GM19452 (cell line): ENCODE measurements at regions not wholly inside any gene's neighbourhood (a gene's known extent, or its start where the extent isn't known, plus 50 kb on each side); places are given as distances from the start of the nearest gene placed in this dataset.

Experiments
- ATAC-seq: cut with Tn5 transposase; IDR thresholded peaks from one replicate; pipeline ENCODE4 v1.9.1; 2021; ENCODE audit not compliant: unreplicated experiment

DNA sequence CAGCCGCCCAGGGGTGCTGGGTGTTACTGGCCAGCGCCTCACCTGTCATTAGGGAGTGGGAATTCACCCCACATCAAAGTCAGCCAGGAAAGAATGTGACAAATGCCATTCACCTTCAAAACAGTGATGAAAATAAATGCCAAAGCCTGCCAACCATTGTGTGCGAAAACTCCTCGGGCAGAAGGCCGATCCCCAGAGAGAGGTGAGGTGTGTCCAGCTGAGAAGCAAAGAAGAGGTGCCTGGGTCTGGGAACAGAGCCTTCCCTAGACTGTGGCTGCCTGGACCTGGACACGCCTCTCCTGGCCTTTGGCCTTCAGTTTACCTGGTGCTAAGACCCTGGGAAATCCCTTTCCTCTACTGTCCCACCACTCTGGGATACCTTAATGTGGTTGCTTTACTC is 142.7 kb downstream of the CYP26B1 start:
- no peak for ATAC-seq

DNA sequence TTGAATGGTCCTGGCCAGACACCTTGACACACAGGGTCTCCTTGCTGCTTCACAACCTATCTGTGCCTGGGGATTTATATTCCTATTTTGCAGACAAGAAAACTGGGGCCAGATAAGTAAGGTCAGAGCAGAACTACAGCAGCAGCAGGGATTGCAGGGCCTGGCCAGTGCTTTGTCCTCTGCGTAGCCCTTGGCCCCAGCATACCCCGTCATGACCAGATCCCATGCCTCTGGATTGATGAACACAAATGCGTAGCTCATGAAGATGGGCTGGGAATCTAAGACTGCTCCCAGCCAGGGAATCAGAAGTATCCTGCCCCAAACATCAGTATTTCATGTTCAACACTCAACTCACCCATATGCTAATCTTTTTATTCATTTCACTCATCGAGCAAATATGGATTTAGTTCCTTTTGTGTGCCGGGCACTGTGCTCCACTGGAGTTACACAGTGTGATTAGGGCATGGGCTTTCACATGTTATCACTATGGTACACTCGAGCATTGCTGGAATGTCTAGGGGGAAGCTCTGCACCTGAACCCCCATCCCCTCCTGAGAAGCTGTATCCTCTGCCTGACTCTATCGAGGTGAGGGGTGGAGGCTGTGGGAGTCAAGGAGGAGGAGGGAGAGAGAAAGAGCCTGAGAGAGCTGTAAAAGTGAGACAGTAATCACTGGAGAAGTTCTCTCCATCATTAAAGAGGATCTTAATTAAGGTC is 143.3 kb downstream of the CYP26B1 start:
- ATAC-seq: no peak

DNA sequence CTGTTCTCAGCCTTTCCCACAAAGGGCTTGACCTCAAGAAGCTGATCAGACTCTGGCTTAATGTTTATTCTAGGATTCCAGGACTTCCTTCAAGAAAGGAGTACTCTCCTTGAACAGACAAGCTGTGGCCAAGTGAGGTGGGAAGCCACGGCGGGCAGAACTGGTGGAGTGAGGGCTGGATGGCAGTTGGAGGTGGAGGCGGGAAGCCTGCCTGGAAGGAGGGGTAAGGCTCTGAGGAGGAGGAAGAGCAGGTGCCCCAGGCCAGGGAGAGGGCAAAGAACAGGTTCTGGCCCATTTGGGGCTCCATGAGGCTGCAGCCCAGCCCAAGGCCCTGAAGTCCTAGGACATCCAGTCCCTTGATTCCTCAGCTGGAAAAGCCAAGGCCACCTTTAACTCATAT is 143.9 kb downstream of the CYP26B1 start:
- no peak for ATAC-seq

DNA sequence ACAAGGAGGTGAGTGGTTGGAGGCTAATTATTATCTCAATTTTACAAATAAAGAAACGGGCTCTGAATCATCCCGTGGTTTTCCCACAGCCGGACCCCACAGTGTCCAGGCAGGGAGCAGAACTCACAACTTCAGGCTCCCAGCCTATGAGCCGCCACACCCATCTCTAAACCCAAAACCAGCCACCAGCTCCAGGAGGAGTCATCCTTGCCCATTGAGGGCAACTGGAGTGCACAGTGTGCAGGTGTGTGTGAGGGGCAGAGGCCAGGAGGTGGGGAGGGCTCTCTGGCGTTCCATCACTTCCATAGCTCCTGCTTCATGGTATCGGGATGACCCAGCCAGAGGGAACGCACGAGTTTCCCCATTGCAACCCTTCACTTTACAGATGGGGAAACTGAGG is 144.5 kb downstream of the CYP26B1 start:
- no peak for ATAC-seq

DNA sequence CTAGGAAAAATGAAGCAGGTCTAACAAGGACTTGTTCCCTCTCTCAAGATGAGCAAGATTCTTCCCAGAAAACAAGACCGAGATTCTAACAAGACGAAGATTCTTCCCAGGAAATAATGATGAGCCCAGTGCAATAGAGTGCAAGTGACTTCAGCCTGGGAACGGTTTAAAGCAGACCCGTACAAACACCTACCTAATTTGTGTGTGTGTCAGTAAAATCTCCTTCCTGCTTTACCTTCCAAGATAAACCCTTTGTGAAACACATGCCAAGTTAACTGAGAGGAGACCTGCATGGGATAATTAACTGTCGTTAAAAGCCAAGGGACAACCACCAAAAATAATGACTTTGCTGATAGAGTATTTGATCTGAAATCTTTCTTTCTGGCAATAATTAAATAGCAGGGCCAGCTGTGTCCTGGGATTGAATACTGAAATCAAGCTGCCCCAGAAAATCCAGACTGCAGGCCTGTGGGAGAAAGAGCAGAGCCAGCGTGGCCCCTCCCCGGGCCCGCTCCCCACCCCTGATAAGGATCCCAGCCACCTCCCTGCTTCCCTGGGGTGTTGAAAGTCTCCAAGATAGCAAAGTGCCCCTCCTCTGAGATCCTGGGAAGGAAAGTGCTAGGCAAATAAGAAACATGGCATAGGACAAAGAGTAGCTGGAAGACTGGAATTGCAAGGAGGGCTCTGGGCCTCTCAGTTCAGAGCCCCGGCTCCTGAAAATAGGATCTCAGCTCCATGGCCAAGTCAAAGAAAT is 145.5 kb downstream of the CYP26B1 start:
- ATAC-seq: no peak

DNA sequence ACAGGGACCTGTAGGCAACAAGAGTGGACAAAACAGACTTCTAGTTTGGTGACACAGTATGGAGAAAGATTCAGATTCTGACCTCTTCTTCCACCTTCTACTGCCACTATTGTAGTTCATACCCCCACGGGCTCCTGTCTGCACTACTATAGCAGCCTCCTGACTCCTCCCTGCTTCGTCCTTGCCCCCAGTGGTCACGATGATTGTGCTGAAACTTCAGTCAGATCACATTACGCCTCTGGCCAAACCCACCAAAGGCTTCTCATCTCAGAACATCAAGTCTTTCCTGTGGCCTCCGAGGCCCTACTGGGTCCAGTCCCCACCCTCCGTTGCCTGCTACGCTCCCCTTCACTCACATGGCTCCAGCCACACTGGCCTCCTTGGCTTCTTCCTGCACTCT is 147.6 kb downstream of the CYP26B1 start:
- ATAC-seq: no peak

DNA sequence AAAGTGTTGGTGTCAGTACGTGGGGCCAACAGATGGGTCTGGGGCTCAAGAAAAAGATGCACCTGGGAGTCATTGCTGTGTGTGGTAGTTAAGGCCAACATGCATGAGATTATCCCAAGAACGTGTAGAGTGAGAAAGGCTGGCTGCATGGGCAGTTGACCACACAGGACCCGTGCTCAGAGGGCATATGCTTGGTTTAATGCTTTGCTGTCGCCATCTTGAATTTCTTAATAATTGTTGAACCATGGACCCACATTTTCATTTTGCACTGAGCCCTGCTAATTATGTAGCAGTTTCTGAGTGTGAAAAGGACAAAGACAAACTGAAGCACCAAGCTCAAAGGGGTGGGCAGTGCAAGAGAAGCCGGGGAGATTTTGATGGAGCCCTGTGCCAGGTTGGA is 148.1 kb downstream of the CYP26B1 start:
- no peak for ATAC-seq

DNA sequence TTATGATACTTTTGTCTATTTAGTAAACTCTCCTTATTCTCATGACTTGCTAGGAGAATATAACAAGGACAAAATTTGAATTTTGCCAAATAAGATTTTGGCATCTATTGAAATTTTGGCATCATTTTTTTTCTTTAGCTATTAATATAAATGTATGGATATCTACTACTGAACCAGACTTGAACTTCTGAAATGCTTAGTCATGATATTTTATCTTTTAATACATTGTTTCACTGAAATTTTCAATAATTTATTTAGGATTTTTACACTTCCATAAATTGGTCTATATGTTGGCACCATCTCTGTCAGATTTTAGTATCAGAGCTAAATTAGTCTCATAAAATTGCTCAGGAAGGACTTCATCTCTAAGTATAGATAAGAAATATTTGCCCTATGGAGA is 149.8 kb downstream of the CYP26B1 start:
- ATAC-seq: no peak

DNA sequence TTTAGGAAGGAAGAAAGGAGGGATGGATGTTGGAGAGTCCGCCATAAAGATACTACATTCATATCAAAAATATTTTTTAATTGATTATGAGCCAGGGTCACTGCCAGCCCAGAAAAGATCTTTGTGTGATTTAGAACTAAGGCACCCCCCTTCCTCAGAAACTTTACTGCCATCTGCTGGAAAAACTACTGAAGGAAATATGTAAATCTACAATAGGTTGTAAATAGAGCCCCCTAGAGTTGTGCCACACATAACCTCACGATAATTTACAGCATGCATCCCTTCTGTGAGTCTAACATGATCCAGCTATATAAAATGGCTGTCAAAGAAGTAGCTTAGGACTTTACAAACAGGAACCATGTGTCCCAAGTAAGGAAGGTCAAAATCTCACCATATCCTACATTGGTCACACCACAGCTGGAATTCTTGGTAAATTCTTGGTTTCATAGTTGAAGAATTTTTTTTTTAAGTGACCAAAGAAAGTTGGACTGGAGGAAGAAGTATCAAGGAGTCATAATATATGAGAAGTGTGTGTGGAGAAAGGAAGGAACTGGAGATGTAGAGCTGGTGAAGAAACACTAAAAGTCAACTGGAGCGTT is 152.5 kb downstream of the CYP26B1 start:
- no peak for ATAC-seq

DNA sequence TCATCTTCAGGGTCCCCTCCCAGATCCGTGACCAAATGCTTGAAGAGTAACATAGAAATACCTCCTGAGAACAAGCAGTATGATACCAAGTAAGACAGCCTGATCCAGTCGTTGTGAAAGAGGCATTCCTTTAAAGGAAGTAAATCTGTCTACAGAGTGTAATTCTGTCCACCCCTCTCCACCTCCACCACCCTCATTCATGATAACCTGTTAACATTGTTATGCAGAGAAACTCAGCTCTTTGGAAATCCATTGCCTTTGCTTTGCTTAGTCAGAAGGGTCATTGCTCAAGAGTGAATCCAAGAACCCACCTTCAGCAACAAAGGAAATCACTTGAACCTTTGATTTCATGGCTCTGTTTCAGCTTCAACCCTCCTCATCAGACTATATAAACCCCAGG is 155.6 kb downstream of the CYP26B1 start:
- no peak for ATAC-seq

DNA sequence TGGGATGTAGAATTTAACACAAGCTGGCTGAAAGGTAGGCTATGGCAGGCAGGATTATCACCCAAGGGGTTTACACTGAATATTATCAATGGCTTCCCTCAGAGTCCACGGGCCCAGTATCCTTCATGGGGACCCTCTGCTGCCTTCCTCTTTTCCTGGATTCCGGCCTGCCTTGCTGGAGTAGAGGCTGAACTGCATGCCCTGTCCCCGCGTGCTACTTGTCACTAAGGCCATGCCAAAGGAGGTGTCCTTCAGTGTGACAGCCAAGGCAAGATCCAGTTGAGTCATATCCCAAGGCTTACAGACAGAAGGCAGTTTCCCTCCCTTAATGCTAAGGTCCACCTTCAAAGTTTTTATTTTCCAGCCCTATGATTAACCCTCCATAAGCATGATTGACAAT is 156.3 kb downstream of the CYP26B1 start:
- no peak for ATAC-seq

DNA sequence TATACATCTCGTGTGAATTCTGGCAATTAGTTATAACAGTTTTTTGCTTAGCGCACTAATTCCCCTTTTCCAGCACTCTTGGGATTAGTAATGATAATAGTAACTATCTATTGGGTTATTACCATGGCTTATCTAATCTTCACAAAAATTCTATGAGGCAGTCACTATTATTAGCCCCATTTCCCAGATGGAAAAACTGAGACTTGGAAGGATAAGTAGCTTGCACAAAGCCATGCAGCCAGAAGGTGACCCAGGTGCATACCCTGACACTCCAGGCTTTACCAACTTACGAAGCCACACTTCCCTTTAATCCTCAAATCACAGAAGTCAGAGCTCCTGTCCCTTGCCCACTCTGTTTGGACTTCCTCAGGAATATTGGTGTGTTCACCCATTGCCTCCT is 156.8 kb downstream of the CYP26B1 start:
- no peak for ATAC-seq

DNA sequence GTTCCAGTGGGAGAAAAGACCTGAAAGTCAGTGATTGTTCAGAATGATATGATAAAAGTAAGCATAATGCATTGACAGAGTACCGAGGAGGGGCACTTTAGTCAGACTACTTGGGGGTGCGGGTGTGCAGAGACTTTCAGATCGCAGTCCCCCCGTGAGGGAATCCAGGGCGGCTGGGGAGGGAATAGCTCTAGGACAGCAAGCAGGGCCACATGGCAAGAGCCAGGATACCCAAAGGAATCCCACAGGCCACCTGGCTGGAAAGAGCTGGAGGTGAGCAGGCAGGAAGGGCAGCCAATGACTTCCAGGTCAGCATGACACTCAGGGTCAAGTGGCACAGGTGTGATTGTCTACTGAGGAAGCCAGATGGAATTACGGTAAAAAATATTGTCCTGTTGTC is 157.5 kb downstream of the CYP26B1 start:
- ATAC-seq: no peak

DNA sequence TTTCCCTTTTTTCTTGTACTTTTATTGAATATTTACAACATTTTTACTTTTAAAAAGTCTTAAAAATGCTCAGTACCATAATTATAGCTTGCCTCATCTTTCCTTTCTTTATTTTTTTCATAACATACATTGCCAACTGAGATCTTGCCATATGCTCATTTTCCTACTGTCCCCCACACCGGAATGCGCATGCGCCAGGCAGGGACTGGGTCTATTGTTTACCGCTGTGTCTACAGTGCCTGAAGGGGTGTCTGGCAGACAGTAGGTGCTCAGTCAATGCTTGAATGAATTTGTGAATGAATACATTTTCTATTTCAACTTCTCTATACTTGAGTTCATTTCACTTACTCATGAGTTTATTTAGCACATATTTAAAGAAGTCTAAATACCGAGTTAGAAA is 158.0 kb downstream of the CYP26B1 start:
- no peak for ATAC-seq

DNA sequence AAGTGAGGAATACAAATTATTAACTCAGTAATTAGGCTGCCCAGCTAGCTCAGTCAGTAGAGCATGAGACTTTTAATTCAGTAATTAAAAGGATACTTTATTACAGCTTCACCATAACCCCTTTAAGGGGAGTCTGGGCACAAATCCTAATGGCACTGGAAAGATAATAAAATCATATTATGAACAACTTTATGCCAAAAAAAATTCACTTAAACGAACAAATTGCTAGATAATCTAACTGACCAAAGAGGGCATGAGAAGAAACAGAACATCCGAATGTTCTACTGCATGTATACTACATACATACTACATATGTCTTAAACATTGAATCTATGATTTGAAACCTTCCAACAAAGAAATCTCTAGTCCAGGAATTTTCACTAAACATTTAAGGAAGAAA is 159.5 kb downstream of the CYP26B1 start:
- no peak for ATAC-seq

DNA sequence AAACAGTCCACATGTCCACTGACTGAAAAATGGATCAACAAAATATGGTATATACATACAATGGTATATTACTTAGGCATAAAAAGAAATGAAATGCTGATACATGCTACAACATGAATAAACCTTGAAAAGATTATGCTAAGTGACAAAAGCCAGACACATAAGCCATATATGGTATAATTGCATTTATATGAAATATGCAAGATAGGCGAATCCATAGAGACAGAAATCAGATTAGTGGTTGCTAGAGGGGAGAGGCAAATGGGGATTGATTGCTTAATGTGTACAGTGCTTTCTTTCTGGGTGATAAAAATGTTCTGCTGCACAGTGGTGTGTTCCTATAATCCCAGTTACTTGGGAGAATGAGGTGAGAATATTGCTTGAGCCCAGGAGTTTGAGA is 171.0 kb downstream of the CYP26B1 start:
- no peak for ATAC-seq

DNA sequence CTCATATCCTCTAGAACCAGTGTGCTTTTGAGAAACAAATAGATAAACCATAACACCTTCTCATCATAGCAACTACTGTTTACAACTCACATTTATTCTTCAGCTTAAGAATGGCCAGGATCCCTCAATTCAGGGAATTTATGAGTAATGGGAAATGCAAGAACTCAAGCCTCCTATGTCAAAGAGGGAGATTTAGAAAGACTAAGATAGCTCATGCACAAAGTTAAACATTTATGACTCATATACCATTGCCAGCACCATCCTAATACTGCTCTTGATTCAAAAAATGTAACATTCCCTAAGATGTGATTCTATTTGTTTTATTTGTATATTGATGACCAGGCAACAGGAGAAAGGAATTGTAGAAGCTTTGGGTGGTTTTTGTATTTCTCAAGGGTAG is 172.8 kb downstream of the CYP26B1 start:
- no peak for ATAC-seq

DNA sequence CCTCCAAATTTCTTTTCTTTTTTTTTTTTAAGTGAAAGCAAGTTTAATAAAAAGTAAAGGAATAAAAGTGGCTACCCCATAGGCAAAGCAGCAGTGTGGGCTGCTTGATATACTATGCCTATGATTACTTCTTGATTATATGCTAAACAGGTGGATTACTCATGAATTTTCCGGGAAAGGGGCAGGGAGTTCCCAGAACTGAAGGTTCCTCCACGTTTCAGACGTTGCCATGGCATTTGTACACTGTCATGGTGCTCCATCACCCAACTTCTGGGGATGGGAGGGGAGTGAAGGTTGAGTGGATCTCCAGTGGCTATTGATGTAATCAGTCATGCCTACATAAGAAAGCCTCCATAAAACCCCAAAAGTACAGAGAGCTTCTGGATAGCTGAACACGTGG is 176.2 kb downstream of the CYP26B1 start:
- ATAC-seq: no peak

DNA sequence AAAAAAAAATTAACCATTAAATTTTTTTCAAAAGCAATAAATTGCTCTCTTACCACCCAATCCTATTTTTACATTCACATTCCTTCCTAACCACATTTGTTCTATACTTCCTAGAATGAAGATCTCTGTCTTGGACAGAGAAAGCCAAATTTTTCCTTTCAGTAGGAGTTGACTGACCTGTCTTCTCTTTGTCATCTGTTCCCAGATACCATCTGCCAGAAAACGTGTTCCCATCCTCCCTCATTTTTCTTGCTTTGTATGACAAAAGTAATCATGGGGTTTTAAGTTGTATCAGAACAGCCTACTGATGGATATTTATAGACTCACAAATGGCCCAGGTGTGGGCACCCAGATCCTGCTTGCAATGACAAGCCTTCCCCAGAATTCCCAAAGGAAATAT is 182.1 kb downstream of the CYP26B1 start:
- ATAC-seq: no peak

DNA sequence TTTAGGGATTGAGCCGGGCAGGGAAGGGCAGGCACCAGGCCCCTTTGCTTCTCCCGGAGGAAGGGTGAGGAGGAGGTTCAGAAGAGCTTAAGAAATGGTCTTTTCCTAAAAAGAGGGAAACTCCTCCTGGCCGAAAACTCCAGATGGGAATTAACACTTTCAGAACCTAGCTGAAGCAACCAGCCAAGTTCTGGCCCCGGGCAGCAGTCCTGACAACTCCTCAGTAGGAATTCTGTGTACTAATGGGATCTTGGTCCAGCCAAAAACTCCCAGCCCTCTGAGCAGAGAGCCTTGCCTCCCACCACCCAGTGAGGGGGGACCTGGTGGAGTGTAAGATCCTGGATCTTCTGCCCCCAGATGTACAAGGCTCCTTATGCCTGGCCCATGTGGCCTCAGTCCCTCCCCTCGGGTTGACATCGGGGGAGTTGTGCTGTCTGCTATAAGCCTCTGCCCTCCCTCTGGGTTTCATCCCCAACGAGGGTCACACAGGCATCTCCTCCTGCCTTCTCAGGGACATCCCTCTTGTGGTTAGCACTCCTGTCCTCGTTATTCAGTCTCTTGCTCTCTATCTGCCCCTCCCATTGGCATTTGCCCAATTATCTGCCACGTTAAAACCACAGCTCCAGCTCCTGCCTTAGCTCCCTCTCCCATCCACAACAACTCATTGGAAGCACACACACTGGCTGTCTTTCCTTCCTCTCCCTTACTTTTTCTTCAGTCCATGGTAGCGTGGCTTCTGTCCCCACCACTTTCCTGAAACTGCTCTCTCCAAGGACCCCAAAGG is 184.6 kb downstream of the CYP26B1 start:
- ATAC-seq: no peak

DNA sequence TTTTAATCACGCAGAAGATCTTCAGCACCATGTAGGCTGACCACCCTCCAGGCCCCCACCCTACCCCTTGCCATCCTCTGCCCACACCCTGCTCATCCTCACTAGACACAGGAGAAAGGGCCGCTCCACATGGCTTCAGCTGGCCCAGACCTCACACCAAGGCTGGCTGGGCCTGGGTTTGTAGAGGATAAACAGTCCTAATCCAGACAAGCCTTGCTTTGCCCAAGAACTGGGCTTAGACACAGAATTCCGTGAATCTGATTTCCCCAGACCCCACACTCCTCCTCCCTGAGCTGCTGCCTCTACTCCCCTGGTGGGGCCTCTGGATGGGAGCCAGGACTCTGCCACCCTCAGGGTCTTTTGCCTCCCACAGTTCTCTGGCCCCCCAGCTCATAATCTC is 185.3 kb downstream of the CYP26B1 start:
- no peak for ATAC-seq
